HG02610 (cell line): ENCODE measurements at regions not wholly inside any gene's neighbourhood (a gene's known extent, or its start where the extent isn't known, plus 50 kb on each side); places are given as distances from the start of the nearest gene placed in this dataset.
"Not testable (repeated sequence)": the region's sequence is repeated elsewhere in the genome, so short reads cannot be mapped to it uniquely, and the experiment has no call there.

ENCODE experiments used
- ATAC-seq: cut with Tn5 transposase; IDR thresholded peaks from one replicate; pipeline ENCODE4 v1.9.1; 2021; ENCODE audit warnings: mild to moderate bottlenecking, moderate library complexity; ENCODE audit not compliant: unreplicated experiment

GRCh38 chr5:144742361-144742760 lies 571.7 kb downstream of the KCTD16 start:
- ATAC-seq = no peak

- ATAC-seq = no peak
These were observed 561.1 kb downstream of the KCTD16 start for GRCh38 chr5:144731786-144732185.

- no peak for ATAC-seq
These were observed 541.4 kb downstream of the KCTD16 start for GRCh38 chr5:144712090-144712489.

GRCh38 chr5:144711172-144711571 lies 540.5 kb downstream of the KCTD16 start:
- no peak for ATAC-seq

- ATAC-seq = no peak
These were observed 540.0 kb downstream of the KCTD16 start for GRCh38 chr5:144710637-144711036.

GRCh38 chr5:144703776-144704175 lies 533.1 kb downstream of the KCTD16 start:
- no peak for ATAC-seq

GRCh38 chr5:144698484-144698883 lies 527.8 kb downstream of the KCTD16 start:
- no peak for ATAC-seq

- ATAC-seq = no peak
These were observed 527.2 kb downstream of the KCTD16 start for GRCh38 chr5:144697847-144698262.

- ATAC-seq = no peak
These were observed 521.3 kb downstream of the KCTD16 start for GRCh38 chr5:144691936-144692335.

- ATAC-seq = no peak
These were observed 514.2 kb downstream of the KCTD16 start for GRCh38 chr5:144684899-144685298.

- no peak for ATAC-seq
These were observed 510.0 kb downstream of the KCTD16 start for GRCh38 chr5:144680711-144681110.

GRCh38 chr5:144671066-144671465 lies 500.4 kb downstream of the KCTD16 start:
- no peak for ATAC-seq

GRCh38 chr5:144659634-144660227 lies 489.1 kb downstream of the KCTD16 start:
- ATAC-seq = no peak

GRCh38 chr5:144644317-144644716 lies 473.6 kb downstream of the KCTD16 start:
- no peak for ATAC-seq

GRCh38 chr5:144638787-144639186 lies 468.1 kb downstream of the KCTD16 start:
- ATAC-seq = no peak

GRCh38 chr5:144634138-144634537 lies 463.5 kb downstream of the KCTD16 start:
- no peak for ATAC-seq

- no peak for ATAC-seq
These were observed 427.9 kb downstream of the KCTD16 start for GRCh38 chr5:144598451-144599068.

- ATAC-seq = no peak
These were observed 425.8 kb downstream of the KCTD16 start for GRCh38 chr5:144596517-144596916.

- no peak for ATAC-seq
These were observed 424.2 kb downstream of the KCTD16 start for GRCh38 chr5:144594919-144595318.

- ATAC-seq = not testable (repeated sequence)
These were observed 423.6 kb downstream of the KCTD16 start for GRCh38 chr5:144594234-144594633.

- ATAC-seq = no peak
These were observed 415.0 kb downstream of the KCTD16 start for GRCh38 chr5:144585681-144586080.

- no peak for ATAC-seq
These were observed 413.1 kb downstream of the KCTD16 start for GRCh38 chr5:144583541-144584449.
